Ecto neural progenitor cell (in vitro differentiated cells): ENCODE measurements at regions not wholly inside any gene's neighbourhood (a gene's known extent, or its start where the extent isn't known, plus 50 kb on each side); places are given as distances from the start of the nearest gene placed in this dataset.

Experiments used
- DNase-seq: peaks from one replicate; pipeline ENCODE4 v3.0.0-alpha.2; 2018; ENCODE audit warnings: low spot score

GRCh38 chr11:104529906-104530305, 366.0 kb upstream of the PDGFD start:
- no peak for DNase-seq

GRCh38 chr11:104529213-104529612, 365.3 kb upstream of the PDGFD start:
- DNase-seq: no peak

- no peak for DNase-seq
Observed at GRCh38 chr11:104526006-104526405, 362.1 kb upstream of the PDGFD start.

GRCh38 chr11:104525416-104525815, 361.5 kb upstream of the PDGFD start:
- DNase-seq: no peak

GRCh38 chr11:104524254-104524653, 360.3 kb upstream of the PDGFD start:
- DNase-seq: no peak

- DNase-seq: no peak
Observed at GRCh38 chr11:104523611-104524010, 359.7 kb upstream of the PDGFD start.

- no peak for DNase-seq
Observed at GRCh38 chr11:104522650-104523049, 358.7 kb upstream of the PDGFD start.

GRCh38 chr11:104522123-104522522, 358.2 kb upstream of the PDGFD start:
- DNase-seq: no peak

- no peak for DNase-seq
Observed at GRCh38 chr11:104510169-104510568, 346.2 kb upstream of the PDGFD start.

GRCh38 chr11:104490182-104490581, 326.2 kb upstream of the PDGFD start:
- no peak for DNase-seq

- DNase-seq: no peak
Observed at GRCh38 chr11:104488561-104488960, 324.6 kb upstream of the PDGFD start.

- no peak for DNase-seq
Observed at GRCh38 chr11:104487046-104487806, 323.3 kb upstream of the PDGFD start.

GRCh38 chr11:104484804-104485554, 321.0 kb upstream of the PDGFD start:
- no peak for DNase-seq

- no peak for DNase-seq
Observed at GRCh38 chr11:104476898-104477297, 313.0 kb upstream of the PDGFD start.

GRCh38 chr11:104476454-104476853, 312.5 kb upstream of the PDGFD start:
- DNase-seq: no peak

- DNase-seq: no peak
Observed at GRCh38 chr11:104467404-104467803, 303.5 kb upstream of the PDGFD start.

GRCh38 chr11:104465321-104465720, 301.4 kb upstream of the PDGFD start:
- no peak for DNase-seq

GRCh38 chr11:104464691-104465090, 300.7 kb upstream of the PDGFD start:
- no peak for DNase-seq

- no peak for DNase-seq
Observed at GRCh38 chr11:104462341-104462740, 298.4 kb upstream of the PDGFD start.

- DNase-seq: no peak
Observed at GRCh38 chr11:104451197-104451893, 287.4 kb upstream of the PDGFD start.

- no peak for DNase-seq
Observed at GRCh38 chr11:104443387-104443786, 279.4 kb upstream of the PDGFD start.

GRCh38 chr11:104442321-104442720, 278.4 kb upstream of the PDGFD start:
- no peak for DNase-seq

- DNase-seq: no peak
Observed at GRCh38 chr11:104435494-104435893, 271.5 kb upstream of the PDGFD start.
